ENCODE measurements at regions not wholly inside any gene's neighbourhood (a gene's known extent, or its start where the extent isn't known, plus 50 kb on each side); places are given as distances from the start of the nearest gene placed in this dataset.
"Not testable (repeated sequence)": the region's sequence is repeated elsewhere in the genome, so short reads cannot be mapped to it uniquely, and the experiment has no call there.

GRCh38 chr9:110020216-110020615, 187.7 kb downstream of the C9orf152 start:
- no CpG with 5 or more reads among the region's 4 CpGs for WGBS (ENCODE audit: insufficient coverage, low lambda C conversion rate)
- DNase-seq; H3K27ac ChIP-seq (ENCODE audit: low read length); H3K9me3 ChIP-seq (ENCODE audit: control insufficient read depth, low read depth, low read length); H3K4me3 ChIP-seq (ENCODE audit: low read length); H3K4me1 ChIP-seq (ENCODE audit: control insufficient read depth, insufficient read depth, low read length); H3K36me3 ChIP-seq (ENCODE audit: control insufficient read depth, insufficient read depth, low read length); H3K27me3 ChIP-seq (ENCODE audit: control insufficient read depth, insufficient read depth, low read length): not testable (repeated sequence)

GRCh38 chr9:110021891-110022290, 186.1 kb downstream of the C9orf152 start:
- Histone ChIP-seq H3K27ac (ENCODE audit: low read length) (no peak overlapping the region), H3K4me3 (ENCODE audit: low read length) (no peak overlapping the region)
- 83% methylated on average over 1 of the region's 2 CpGs for WGBS (ENCODE audit: insufficient coverage, low lambda C conversion rate)

GRCh38 chr9:110023221-110023620, 184.7 kb downstream of the C9orf152 start:
- not testable (repeated sequence) for H3K27me3 ChIP-seq (ENCODE audit: control insufficient read depth, insufficient read depth, low read length); H3K27ac ChIP-seq (ENCODE audit: low read length); H3K4me1 ChIP-seq (ENCODE audit: control insufficient read depth, insufficient read depth, low read length); H3K36me3 ChIP-seq (ENCODE audit: control insufficient read depth, insufficient read depth, low read length); H3K9me3 ChIP-seq (ENCODE audit: control insufficient read depth, low read depth, low read length); DNase-seq; H3K4me3 ChIP-seq (ENCODE audit: low read length)
- WGBS (ENCODE audit: insufficient coverage, low lambda C conversion rate): no CpG with 5 or more reads among the region's 8 CpGs

More at GRCh38 chr9:110021891-110022290, 186.1 kb downstream of the C9orf152 start:
- Histone ChIP-seq H3K36me3 (ENCODE audit: control insufficient read depth, insufficient read depth, low read length) (no peaks in the 10 kb centered on the region), H3K27me3 (ENCODE audit: control insufficient read depth, insufficient read depth, low read length) (no peaks in the 10 kb centered on the region), H3K4me1 (ENCODE audit: control insufficient read depth, insufficient read depth, low read length) (no peaks in the 10 kb centered on the region), H3K9me3 (ENCODE audit: control insufficient read depth, low read depth, low read length) (no peaks in the 10 kb centered on the region)
- no peak for DNase-seq

GRCh38 chr9:110025551-110026170, 182.3 kb downstream of the C9orf152 start:
- 90% methylated on average over 3 of the region's 4 CpGs for WGBS (ENCODE audit: insufficient coverage, low lambda C conversion rate)
- no peak for DNase-seq

GRCh38 chr9:110027671-110028081, 180.3 kb downstream of the C9orf152 start:
- no peaks in the 10 kb centered on the region for H3K27me3 ChIP-seq (ENCODE audit: control insufficient read depth, insufficient read depth, low read length)
- peaks cover 18% of the 10 kb centered on the region for H3K4me1 ChIP-seq (ENCODE audit: control insufficient read depth, insufficient read depth, low read length)
- DNase-seq: no peak
- H3K27ac ChIP-seq (ENCODE audit: low read length): no peak overlapping the region
- no peaks in the 10 kb centered on the region for H3K36me3 ChIP-seq (ENCODE audit: control insufficient read depth, insufficient read depth, low read length)
- H3K4me3 ChIP-seq (ENCODE audit: low read length): no peak overlapping the region
- 37% methylated on average over 3 of the region's 6 CpGs for WGBS (ENCODE audit: insufficient coverage, low lambda C conversion rate)
- no peaks in the 10 kb centered on the region for H3K9me3 ChIP-seq (ENCODE audit: control insufficient read depth, low read depth, low read length)

More at GRCh38 chr9:110025551-110026170, 182.3 kb downstream of the C9orf152 start:
- Histone ChIP-seq H3K4me3 (ENCODE audit: low read length) (no peak overlapping the region), H3K9me3 (ENCODE audit: control insufficient read depth, low read depth, low read length) (no peaks in the 10 kb centered on the region), H3K27ac (ENCODE audit: low read length) (no peak overlapping the region), H3K27me3 (ENCODE audit: control insufficient read depth, insufficient read depth, low read length) (no peaks in the 10 kb centered on the region), H3K4me1 (ENCODE audit: control insufficient read depth, insufficient read depth, low read length) (peaks cover 14% of the 10 kb centered on the region), H3K36me3 (ENCODE audit: control insufficient read depth, insufficient read depth, low read length) (no peaks in the 10 kb centered on the region)

GRCh38 chr9:110028271-110028670, 179.7 kb downstream of the C9orf152 start:
- no peaks in the 10 kb centered on the region for H3K27me3 ChIP-seq (ENCODE audit: control insufficient read depth, insufficient read depth, low read length)
- H3K9me3 ChIP-seq (ENCODE audit: control insufficient read depth, low read depth, low read length): no peaks in the 10 kb centered on the region
- no peaks in the 10 kb centered on the region for H3K36me3 ChIP-seq (ENCODE audit: control insufficient read depth, insufficient read depth, low read length)
- WGBS (ENCODE audit: insufficient coverage, low lambda C conversion rate): 77% methylated on average over 5 of the region's 5 CpGs
- H3K4me1 ChIP-seq (ENCODE audit: control insufficient read depth, insufficient read depth, low read length): peaks cover 18% of the 10 kb centered on the region
- H3K4me3 ChIP-seq (ENCODE audit: low read length): no peak overlapping the region
- no peak for DNase-seq
- H3K27ac ChIP-seq (ENCODE audit: low read length): no peak overlapping the region

GRCh38 chr9:110028676-110029075, 179.3 kb downstream of the C9orf152 start:
- WGBS (ENCODE audit: insufficient coverage, low lambda C conversion rate): no CpG with 5 or more reads among the region's 3 CpGs
- no peak for DNase-seq
- Histone ChIP-seq H3K4me3 (ENCODE audit: low read length) (no peak overlapping the region), H3K27me3 (ENCODE audit: control insufficient read depth, insufficient read depth, low read length) (no peaks in the 10 kb centered on the region), H3K4me1 (ENCODE audit: control insufficient read depth, insufficient read depth, low read length) (peaks cover 18% of the 10 kb centered on the region), H3K36me3 (ENCODE audit: control insufficient read depth, insufficient read depth, low read length) (no peaks in the 10 kb centered on the region), H3K27ac (ENCODE audit: low read length) (peak overlapping the region; percentile 54), H3K9me3 (ENCODE audit: control insufficient read depth, low read depth, low read length) (no peaks in the 10 kb centered on the region)

GRCh38 chr9:110029429-110029955, 178.5 kb downstream of the C9orf152 start:
- WGBS (ENCODE audit: insufficient coverage, low lambda C conversion rate): 20% methylated on average over 1 of the region's 4 CpGs
- Histone ChIP-seq H3K27me3 (ENCODE audit: control insufficient read depth, insufficient read depth, low read length) (no peaks in the 10 kb centered on the region), H3K36me3 (ENCODE audit: control insufficient read depth, insufficient read depth, low read length) (no peaks in the 10 kb centered on the region), H3K27ac (ENCODE audit: low read length) (peak overlapping the region; percentile 72), H3K4me3 (ENCODE audit: low read length) (no peak overlapping the region), H3K9me3 (ENCODE audit: control insufficient read depth, low read depth, low read length) (no peaks in the 10 kb centered on the region), H3K4me1 (ENCODE audit: control insufficient read depth, insufficient read depth, low read length) (peaks cover 18% of the 10 kb centered on the region)
- peak; percentile 90 to 94 for DNase-seq

GRCh38 chr9:110029956-110030480, 177.9 kb downstream of the C9orf152 start:
- no peaks in the 10 kb centered on the region for H3K27me3 ChIP-seq (ENCODE audit: control insufficient read depth, insufficient read depth, low read length)
- no peaks in the 10 kb centered on the region for H3K36me3 ChIP-seq (ENCODE audit: control insufficient read depth, insufficient read depth, low read length)
- H3K4me3 ChIP-seq (ENCODE audit: low read length): no peak overlapping the region
- H3K9me3 ChIP-seq (ENCODE audit: control insufficient read depth, low read depth, low read length): no peaks in the 10 kb centered on the region
- DNase-seq: peak in 1 of 2 donors; percentile 65
- H3K4me1 ChIP-seq (ENCODE audit: control insufficient read depth, insufficient read depth, low read length): peaks cover 18% of the 10 kb centered on the region
- WGBS (ENCODE audit: insufficient coverage, low lambda C conversion rate): 21% methylated on average over 2 of the region's 4 CpGs
- H3K27ac ChIP-seq (ENCODE audit: low read length): peak overlapping the region; percentile 72

- Histone ChIP-seq H3K27ac (ENCODE audit: low read length) (peak overlapping the region; percentile 72), H3K4me1 (ENCODE audit: control insufficient read depth, insufficient read depth, low read length) (peaks cover 18% of the 10 kb centered on the region), H3K9me3 (ENCODE audit: control insufficient read depth, low read depth, low read length) (no peaks in the 10 kb centered on the region), H3K27me3 (ENCODE audit: control insufficient read depth, insufficient read depth, low read length) (no peaks in the 10 kb centered on the region), H3K4me3 (ENCODE audit: low read length) (no peak overlapping the region), H3K36me3 (ENCODE audit: control insufficient read depth, insufficient read depth, low read length) (no peaks in the 10 kb centered on the region)
- no CpG with 5 or more reads among the region's 3 CpGs for WGBS (ENCODE audit: insufficient coverage, low lambda C conversion rate)
- no peak for DNase-seq
Measured at GRCh38 chr9:110030632-110031031, 177.3 kb downstream of the C9orf152 start.

Measured in large intestine (tissue), 3 donors.